Psoas muscle (tissue), 7 donors: ENCODE measurements at regions not wholly inside any gene's neighbourhood (a gene's known extent, or its start where the extent isn't known, plus 50 kb on each side); places are given as distances from the start of the nearest gene placed in this dataset.
"Not testable (repeated sequence)": the region's sequence is repeated elsewhere in the genome, so short reads cannot be mapped to it uniquely, and the experiment has no call there.

Source experiments
- ATAC-seq, 4 donors: fragments of 200-7000 bp; cut with Tn5 transposase; one replicate each; pipeline ENCODE4 v1.9.1; 2020; ENCODE audit warnings: moderate library complexity in 3 of 4, mild to moderate bottlenecking in 2 of 4
- DNase-seq, 2 donors: peaks; one replicate each; pipeline ENCODE4 v3.0.0-alpha.2; 2020
- H3K27ac ChIP-seq: fragments of 200-600 bp; one replicate; pipeline ENCODE4 v1.8.0; 2022
- H3K27me3 ChIP-seq, 3 donors: fragments of 200-600 bp in 1 of 3; one replicate each; pipeline versions ENCODE4 v1.6.1 to v1.8.0; 2013 to 2022; ENCODE audit warnings: low read length in 2 of 3, mild to moderate bottlenecking in 2 of 3, moderate library complexity in 1 of 3; ENCODE audit not compliant: insufficient read depth in 3 of 3
- H3K36me3 ChIP-seq, 2 donors: fragments of 200-600 bp in 1 of 2; one replicate each; pipeline versions ENCODE4 v1.6.1 to v1.8.0; 2013 to 2022; ENCODE audit warnings: low read depth in 1 of 2, mild to moderate bottlenecking in 1 of 2, moderate library complexity in 1 of 2; ENCODE audit not compliant: insufficient read depth in 1 of 2
- H3K4me1 ChIP-seq: fragments of 200-600 bp; one replicate; pipeline ENCODE4 v1.8.0; 2022
- H3K4me3 ChIP-seq: fragments of 200-600 bp; one replicate; pipeline ENCODE4 v1.8.0; 2022; ENCODE audit warnings: mild to moderate bottlenecking
- H3K9me3 ChIP-seq: fragments of 200-600 bp; one replicate; pipeline ENCODE4 v1.8.0; 2022
- CTCF ChIP-seq: fragments of 200-600 bp; IDR thresholded peaks from one replicate; pipeline ENCODE4 v1.8.0; 2022; ENCODE audit warnings: antibody characterized with exemption
- WGBS, 3 donors: extraction: QIAGEN DNeasy Blood & Tissue Kit; methylation state at CpG; one replicate each; pipeline versions ENCODE4 v1.1.6 to v1.1.7; 2013; 5-methylcytosine and 5-hydroxymethylcytosine counted together
- intact Hi-C, 2 donors: fragments of 100-400 bp; cut with DNase I; formaldehyde crosslinking; loops; one replicate each; pipeline versions ENCODE4 v1.11.0 to v1.14.2; 2022
- donor health status: healthy with polysubstance abuse.
- donor health status: DM: no; HTN: no; CAD: no; lungs with moderate emphysema.
- donor health status: Bipolar disorder and iron deficiency.
- donor health status: healthy.
- donor health status: DM: yes; HTN: yes; CAD: no.
- donor health status: DM: no; HTN: no; CAD: no.
- donor health status: DM: yes; HTN: yes; CAD: no.

- ATAC-seq, DNase-seq, H3K36me3 ChIP-seq, intact Hi-C loops, H3K4me1 ChIP-seq, H3K9me3 ChIP-seq, H3K4me3 ChIP-seq, H3K27ac ChIP-seq, H3K27me3 ChIP-seq: not testable (repeated sequence)
- 92 to 98% (median 93%) methylated on average over 4 of the region's 4 CpGs for WGBS, 3 donors
Observed at GRCh38 chr1:25171013-25171412, 61.3 kb downstream of the SYF2 start.

DNA sequence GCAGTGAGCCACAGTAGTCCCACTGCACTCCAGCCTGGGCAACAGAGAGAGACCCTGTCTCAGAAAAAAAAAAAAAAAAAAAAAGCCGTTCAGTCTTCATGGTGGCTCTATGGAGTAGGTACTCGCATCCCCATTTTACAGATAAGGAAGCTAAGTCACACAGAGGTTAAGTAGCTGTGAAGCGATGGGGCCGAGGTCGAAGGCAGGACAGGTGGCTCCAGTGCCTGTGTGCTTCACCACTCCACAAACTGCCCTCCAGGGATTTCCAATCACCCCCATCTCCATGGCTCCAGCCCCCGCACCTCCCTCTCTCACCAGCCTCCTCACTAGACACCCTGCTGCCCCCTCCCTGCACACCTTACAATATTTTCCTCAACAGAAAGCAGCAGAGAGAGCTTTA, 61.9 kb downstream of the SYF2 start:
- no peak for DNase-seq
- no peak overlapping the region for H3K27ac ChIP-seq
- WGBS, 3 donors, result 85 to 91% (median 91%) methylated on average over 5 to 6 of the region's 6 CpGs
- H3K27me3 ChIP-seq, result no peaks in the 10 kb centered on the region
- H3K9me3 ChIP-seq, result no peaks in the 10 kb centered on the region
- H3K36me3 ChIP-seq, result no peaks in the 10 kb centered on the region
- ATAC-seq, result no peak
- intact Hi-C loops, result no loop called here
- no peak for TF ChIP-seq CTCF
- no peak overlapping the region for H3K4me3 ChIP-seq
- H3K4me1 ChIP-seq, result no peaks in the 10 kb centered on the region

DNA sequence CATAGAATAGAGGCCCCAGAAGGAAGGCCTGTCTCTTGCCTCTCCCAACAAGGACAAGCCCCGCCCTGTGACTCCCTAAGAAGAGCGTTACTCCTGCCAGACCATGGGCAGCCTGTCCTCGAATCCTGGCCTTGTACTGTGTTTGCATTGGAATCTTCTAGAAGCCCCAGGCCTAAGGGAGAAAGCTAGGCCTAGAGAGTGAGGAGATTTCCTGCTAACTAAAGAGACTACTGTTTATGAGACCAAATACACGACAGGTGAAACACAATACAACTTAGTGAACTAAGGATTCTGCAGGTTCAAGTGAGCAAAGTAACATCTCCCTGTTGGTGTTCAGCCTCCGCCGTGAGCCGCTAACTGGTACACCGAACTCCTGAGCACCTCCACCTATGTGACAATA, 62.7 kb downstream of the SYF2 start:
- no peak overlapping the region for H3K4me3 ChIP-seq
- H3K36me3 ChIP-seq, result no peaks in the 10 kb centered on the region
- no peak overlapping the region for H3K27ac ChIP-seq
- H3K9me3 ChIP-seq, result no peaks in the 10 kb centered on the region
- no peak for TF ChIP-seq CTCF
- no peaks in the 10 kb centered on the region for H3K27me3 ChIP-seq
- WGBS, 3 donors, result 90 to 92% (median 92%) methylated on average over 8 of the region's 8 CpGs
- DNase-seq (no peak), ATAC-seq (no peak)
- intact Hi-C loops, result no loop called here
- no peaks in the 10 kb centered on the region for H3K4me1 ChIP-seq

DNA sequence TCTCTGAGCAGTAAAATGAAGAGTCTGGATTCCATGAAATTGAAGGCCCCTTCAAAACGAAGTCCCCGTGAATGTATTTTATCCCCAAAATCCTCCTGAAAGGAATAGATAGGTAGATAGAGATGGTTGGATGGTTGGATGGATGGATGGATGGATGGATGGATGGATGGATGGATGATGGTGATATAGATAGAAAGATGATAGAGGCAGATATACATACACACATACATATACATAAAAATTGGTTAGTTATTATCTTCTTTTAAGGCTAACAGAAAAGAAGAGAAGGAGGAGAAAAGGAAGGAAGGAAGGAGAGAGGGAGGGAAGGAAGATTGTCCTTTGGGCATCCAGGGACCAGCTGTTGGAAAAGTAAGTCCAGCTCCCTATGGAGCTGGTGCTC, 63.1 kb downstream of the SYF2 start:
- H3K36me3 ChIP-seq, result no peaks in the 10 kb centered on the region
- no peaks in the 10 kb centered on the region for H3K27me3 ChIP-seq
- TF ChIP-seq CTCF, result no peak
- no peak for DNase-seq
- no peak overlapping the region for H3K4me3 ChIP-seq
- no peak overlapping the region for H3K27ac ChIP-seq
- no peak for ATAC-seq
- intact Hi-C loops, result no loop called here
- H3K4me1 ChIP-seq, result no peaks in the 10 kb centered on the region
- H3K9me3 ChIP-seq, result no peaks in the 10 kb centered on the region
- WGBS, 3 donors, result 90 to 97% (median 91%) methylated on average over 2 of the region's 2 CpGs

DNA sequence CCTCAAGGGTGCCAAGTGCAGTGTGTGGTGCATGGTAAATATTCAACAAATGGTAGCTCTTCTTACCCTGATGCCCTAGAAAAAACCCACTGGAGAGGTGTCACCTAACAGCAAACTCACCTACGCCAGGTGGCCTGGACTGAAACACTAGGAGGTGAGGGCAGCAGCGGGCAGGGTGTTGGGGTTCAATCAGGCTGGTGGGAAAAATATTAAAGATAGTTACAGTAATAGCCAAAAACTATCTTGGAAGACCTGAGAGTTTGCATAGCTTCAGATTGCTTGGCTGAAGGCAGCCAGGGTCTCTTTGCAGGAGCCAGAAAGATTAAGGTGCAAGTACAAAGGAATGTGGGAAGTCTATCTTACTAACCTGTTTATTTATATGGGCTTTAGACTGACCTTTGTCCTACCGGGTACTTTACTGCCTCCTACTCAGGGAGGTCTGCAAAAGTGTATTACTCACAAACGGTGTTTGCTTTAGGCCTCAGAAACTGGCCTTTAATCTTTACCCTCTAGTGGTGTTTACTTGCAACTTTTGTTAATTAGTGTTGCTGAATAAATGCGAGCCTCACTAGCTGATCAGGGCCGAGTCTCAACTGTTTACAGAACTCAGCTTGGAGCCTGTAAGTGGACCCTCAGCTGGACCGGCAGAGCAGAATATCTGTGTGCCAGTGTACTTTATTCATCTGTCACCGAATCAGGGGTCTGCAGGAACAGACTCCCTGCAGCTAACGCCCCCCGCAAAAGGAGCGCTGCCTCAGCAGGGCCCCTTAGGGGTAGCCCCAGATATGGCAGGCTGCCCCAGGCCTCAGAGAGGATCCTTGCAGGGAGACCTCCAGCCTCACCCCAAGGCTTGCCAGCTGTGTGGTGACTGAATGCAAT, 63.9 kb downstream of the SYF2 start:
- H3K4me1 ChIP-seq, result no peaks in the 10 kb centered on the region
- WGBS, 3 donors, result 71 to 84% (median 77%) methylated on average over 11 of the region's 11 CpGs
- ATAC-seq (no peak), DNase-seq (no peak)
- no peak for TF ChIP-seq CTCF
- H3K4me3 ChIP-seq, result no peak overlapping the region
- no peaks in the 10 kb centered on the region for H3K27me3 ChIP-seq
- no peak overlapping the region for H3K27ac ChIP-seq
- intact Hi-C loops, result no loop called here
- no peaks in the 10 kb centered on the region for H3K9me3 ChIP-seq
- H3K36me3 ChIP-seq, result no peaks in the 10 kb centered on the region
